AG09309 (cell line): ENCODE measurements at regions not wholly inside any gene's neighbourhood (a gene's known extent, or its start where the extent isn't known, plus 50 kb on each side); places are given as distances from the start of the nearest gene placed in this dataset.
A peak's percentile ranks its signal among the peaks of the same experiment; 100 is the strongest.

Experiments
- DNase-seq: peaks from one replicate; pipeline ENCODE4 v3.0.0-alpha.2; 2010; ENCODE audit warnings: low read depth
- H3K4me3 ChIP-seq: 2 replicates; pipeline ENCODE4 v1.5.1; 2011; ENCODE audit warnings: mild to moderate bottlenecking, low read depth, low read length, moderate library complexity; ENCODE audit not compliant: control insufficient read depth
- CTCF ChIP-seq: IDR thresholded peaks from 2 replicates; pipeline ENCODE4 v1.5.1; 2011; ENCODE audit warnings: mild to moderate bottlenecking, low read depth, low read length, inconsistent platforms; ENCODE audit not compliant: insufficient read depth, control insufficient read depth; ENCODE audit errors: missing control alignments

- peak; percentile 39 for DNase-seq
- TF ChIP-seq CTCF, result peak; percentile 42
- no peak overlapping the region for H3K4me3 ChIP-seq
Observed at GRCh38 chr7:116438267-116438666, 61.3 kb upstream of the CAV2 start.

GRCh38 chr7:116439005-116439404 lies 60.5 kb upstream of the CAV2 start:
- no peak for DNase-seq
- TF ChIP-seq CTCF, result no peak
- H3K4me3 ChIP-seq, result no peak overlapping the region

- no peak for TF ChIP-seq CTCF
- DNase-seq, result no peak
- H3K4me3 ChIP-seq, result no peak overlapping the region
Observed at GRCh38 chr7:116439841-116440549, 59.5 kb upstream of the CAV2 start.

GRCh38 chr7:116441534-116441933 lies 58.0 kb upstream of the CAV2 start:
- peak; percentile 47 for DNase-seq
- no peak overlapping the region for H3K4me3 ChIP-seq
- no peak for TF ChIP-seq CTCF

GRCh38 chr7:116443101-116443523 lies 56.4 kb upstream of the CAV2 start:
- no peak for TF ChIP-seq CTCF
- DNase-seq, result peak; percentile 86

GRCh38 chr7:116443646-116444045 lies 55.9 kb upstream of the CAV2 start:
- no peak for TF ChIP-seq CTCF
- DNase-seq, result no peak
- no peak overlapping the region for H3K4me3 ChIP-seq

More at GRCh38 chr7:116443101-116443523, 56.4 kb upstream of the CAV2 start:
- H3K4me3 ChIP-seq, result no peak overlapping the region
